ENCODE measurements at regions not wholly inside any gene's neighbourhood (a gene's known extent, or its start where the extent isn't known, plus 50 kb on each side); places are given as distances from the start of the nearest gene placed in this dataset.

DNA sequence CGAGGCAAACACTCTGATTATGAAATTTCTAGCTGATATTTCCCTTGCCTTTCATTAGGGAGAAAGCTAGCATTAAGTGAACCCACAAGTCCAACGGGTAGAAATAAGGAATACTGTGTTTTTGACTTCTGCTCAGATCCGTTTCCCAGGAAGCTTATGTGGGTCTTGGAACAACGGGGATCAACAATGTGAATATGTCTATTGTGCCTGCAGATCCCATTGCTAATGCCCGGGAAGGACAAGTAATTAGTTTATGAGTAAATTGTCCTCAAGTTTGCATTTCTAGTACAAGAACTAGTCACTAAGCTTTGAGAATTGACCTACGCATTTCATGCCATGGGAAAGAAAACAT lies 236.4 kb downstream of the UACA start:
- no peak for TF ChIP-seq CTCF (IDR thresholded peaks at IDR 0.05)
- TF ChIP-seq POLR2A (IDR thresholded peaks at IDR 0.05; ENCODE audit: low read depth) = no peak
- no peak for TF ChIP-seq EP300 (IDR thresholded peaks at IDR 0.05)
- no peak for TF ChIP-seq POLR2AphosphoS5 (IDR thresholded peaks at IDR 0.05)
